Mesodermal cell (in vitro differentiated cells): ENCODE measurements at regions not wholly inside any gene's neighbourhood (a gene's known extent, or its start where the extent isn't known, plus 50 kb on each side); places are given as distances from the start of the nearest gene placed in this dataset.

Experiments used
- H3K27ac ChIP-seq: 2 replicates; pipeline ENCODE4 v1.7.0; 2013; ENCODE audit warnings: mild to moderate bottlenecking, low read depth, low read length, moderate library complexity; ENCODE audit not compliant: severe bottlenecking
- H3K36me3 ChIP-seq: 2 replicates; pipeline ENCODE4 v1.7.1; 2013; ENCODE audit warnings: mild to moderate bottlenecking, low read length, moderate library complexity; ENCODE audit not compliant: control insufficient read depth, insufficient read depth
- H3K4me1 ChIP-seq: one replicate; pipeline ENCODE4 v1.7.1; 2013; ENCODE audit warnings: mild to moderate bottlenecking, low read length; ENCODE audit not compliant: insufficient read depth, control insufficient read depth, poor library complexity, severe bottlenecking
- H3K4me3 ChIP-seq: 2 replicates; pipeline ENCODE4 v1.7.0; 2013; ENCODE audit warnings: low read length, control low read depth, mild to moderate bottlenecking; ENCODE audit not compliant: insufficient read depth, poor library complexity, severe bottlenecking; ENCODE audit errors: extremely low read depth
- H3K9me3 ChIP-seq: 2 replicates; pipeline ENCODE4 v1.7.1; 2013; ENCODE audit warnings: mild to moderate bottlenecking, low read length, moderate library complexity; ENCODE audit not compliant: control insufficient read depth
- WGBS, 2 experiments: methylation state at CpG; one replicate each; pipeline ENCODE4 v1.1.5; 2013; ENCODE audit warnings: missing lambda C conversion rate in 2 of 2; ENCODE audit not compliant: insufficient coverage in 2 of 2; 5-methylcytosine and 5-hydroxymethylcytosine counted together

GRCh38 chr13:78241278-78241919 is 322.8 kb upstream of the EDNRB start:
- Histone ChIP-seq H3K4me3 (no peak overlapping the region), H3K27ac (no peak overlapping the region), H3K36me3 (no peaks in the 10 kb centered on the region), H3K4me1 (peaks cover 5% of the 10 kb centered on the region), H3K9me3 (no peaks in the 10 kb centered on the region)
- WGBS, 2 experiments = 22% methylated on average over 1 of the region's 4 CpGs; no CpG with 5 or more reads in 1 of the 2 experiments

GRCh38 chr13:78239714-78240113 is 321.1 kb upstream of the EDNRB start:
- no peaks in the 10 kb centered on the region for H3K9me3 ChIP-seq
- H3K36me3 ChIP-seq = no peaks in the 10 kb centered on the region
- H3K27ac ChIP-seq = no peak overlapping the region
- peaks cover 5% of the 10 kb centered on the region for H3K4me1 ChIP-seq
- no peak overlapping the region for H3K4me3 ChIP-seq
- 93 to 100% methylated on average over 1 to 2 of the region's 2 CpGs for WGBS, 2 experiments

DNA sequence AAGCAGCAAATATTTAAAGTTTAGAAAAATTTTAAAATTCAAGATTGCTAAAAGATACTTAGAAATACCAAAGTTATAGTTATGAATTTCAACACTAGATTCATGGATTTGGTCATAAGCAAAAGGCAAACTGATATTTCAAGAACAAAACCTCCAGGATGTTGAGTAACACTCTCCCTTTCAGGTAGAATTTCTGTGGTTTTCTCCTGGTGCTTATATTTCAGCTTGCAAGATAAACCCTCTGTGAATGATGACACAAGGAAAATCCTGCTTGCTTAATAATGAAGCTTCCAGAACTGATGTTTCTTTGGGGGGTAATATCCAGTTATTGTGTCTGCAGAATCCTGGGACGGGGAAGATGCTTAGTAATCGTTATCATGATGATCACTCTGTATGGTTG is 320.3 kb upstream of the EDNRB start:
- no peaks in the 10 kb centered on the region for H3K9me3 ChIP-seq
- no peak overlapping the region for H3K27ac ChIP-seq
- peaks cover 5% of the 10 kb centered on the region for H3K4me1 ChIP-seq
- H3K4me3 ChIP-seq = no peak overlapping the region
- 86 to 100% methylated on average over 1 to 2 of the region's 2 CpGs for WGBS, 2 experiments
- no peaks in the 10 kb centered on the region for H3K36me3 ChIP-seq

DNA sequence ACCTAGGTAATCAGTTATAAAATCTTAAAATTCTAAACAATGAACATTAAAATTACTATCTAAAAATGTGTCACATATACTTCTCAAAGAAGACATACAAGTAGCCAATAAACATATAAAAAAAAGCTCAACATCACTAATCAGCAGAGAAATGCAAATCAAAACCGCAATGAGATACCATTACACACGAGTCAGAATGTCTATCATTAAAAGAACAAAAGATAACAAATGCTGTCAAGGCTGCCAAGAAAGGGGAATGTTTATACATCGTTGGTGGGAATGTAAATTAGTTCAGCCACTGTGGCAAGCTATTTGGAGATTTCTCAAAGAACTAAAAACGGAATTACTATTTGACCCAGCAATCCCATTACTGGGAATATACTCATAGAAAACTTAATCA is 310.3 kb upstream of the EDNRB start:
- Histone ChIP-seq H3K9me3 (no peaks in the 10 kb centered on the region), H3K4me1 (no peaks in the 10 kb centered on the region), H3K4me3 (no peak overlapping the region), H3K36me3 (no peaks in the 10 kb centered on the region), H3K27ac (no peak overlapping the region)
- WGBS, 2 experiments = 86% methylated on average over 1 of the region's 4 CpGs; no CpG with 5 or more reads in 1 of the 2 experiments

GRCh38 chr13:78228211-78228610 is 309.6 kb upstream of the EDNRB start:
- H3K4me1 ChIP-seq = no peaks in the 10 kb centered on the region
- no peaks in the 10 kb centered on the region for H3K36me3 ChIP-seq
- no peak overlapping the region for H3K4me3 ChIP-seq
- no peaks in the 10 kb centered on the region for H3K9me3 ChIP-seq
- H3K27ac ChIP-seq = no peak overlapping the region
- 100% methylated on average over 1 of the region's 1 CpG; no CpG with 5 or more reads in 1 of the 2 experiments for WGBS, 2 experiments

- no peak overlapping the region for H3K27ac ChIP-seq
- no peaks in the 10 kb centered on the region for H3K4me1 ChIP-seq
- no peaks in the 10 kb centered on the region for H3K9me3 ChIP-seq
- 88% methylated on average over 2 of the region's 3 CpGs; no CpG with 5 or more reads in 1 of the 2 experiments for WGBS, 2 experiments
- no peaks in the 10 kb centered on the region for H3K36me3 ChIP-seq
- no peak overlapping the region for H3K4me3 ChIP-seq
Measured at GRCh38 chr13:78227709-78228108, 309.1 kb upstream of the EDNRB start.

DNA sequence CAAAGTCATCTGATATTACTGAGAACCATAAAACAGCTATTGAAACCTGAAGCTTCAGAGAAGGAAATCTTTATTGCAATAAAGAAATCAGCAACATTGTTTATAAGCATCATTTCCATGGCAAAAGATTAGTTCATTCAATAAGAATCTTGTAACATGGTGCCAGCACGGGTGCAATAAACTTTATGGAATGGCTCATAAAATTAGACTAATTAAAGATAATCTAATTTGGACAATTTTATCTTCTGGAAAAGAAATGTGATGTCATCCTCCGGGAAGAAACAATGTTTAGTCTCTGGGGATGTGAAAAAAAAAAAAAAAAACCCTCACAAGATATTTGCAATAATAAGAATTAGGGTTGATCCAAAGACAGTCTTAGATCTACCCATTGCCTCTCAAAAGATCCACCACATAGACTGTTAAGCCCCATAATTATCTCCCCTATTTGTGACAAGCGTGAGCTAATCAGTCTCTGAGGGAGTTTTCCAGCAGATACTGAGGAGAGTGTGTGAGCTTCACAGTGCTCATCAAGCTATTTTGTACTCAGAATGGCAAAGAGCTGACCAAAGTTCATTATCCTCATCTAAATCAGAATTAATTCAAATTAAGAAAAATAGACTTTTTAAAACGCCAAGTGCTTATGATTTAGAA is 297.0 kb upstream of the EDNRB start:
- H3K4me1 ChIP-seq = no peaks in the 10 kb centered on the region
- H3K27ac ChIP-seq = no peak overlapping the region
- no peaks in the 10 kb centered on the region for H3K36me3 ChIP-seq
- H3K4me3 ChIP-seq = no peak overlapping the region
- no CpG with 5 or more reads among the region's 4 CpGs for WGBS, 2 experiments
- no peaks in the 10 kb centered on the region for H3K9me3 ChIP-seq

GRCh38 chr13:78201411-78201810 is 282.8 kb upstream of the EDNRB start:
- H3K9me3 ChIP-seq = no peaks in the 10 kb centered on the region
- WGBS, 2 experiments = 100% methylated on average over 1 of the region's 3 CpGs; no CpG with 5 or more reads in 1 of the 2 experiments
- H3K27ac ChIP-seq = no peak overlapping the region
- H3K4me3 ChIP-seq = no peak overlapping the region
- H3K36me3 ChIP-seq = no peaks in the 10 kb centered on the region
- H3K4me1 ChIP-seq = no peaks in the 10 kb centered on the region

GRCh38 chr13:78198821-78199220 is 280.2 kb upstream of the EDNRB start:
- WGBS, 2 experiments = no CpG with 5 or more reads among the region's 3 CpGs
- no peak overlapping the region for H3K27ac ChIP-seq
- H3K4me3 ChIP-seq = no peak overlapping the region
- H3K4me1 ChIP-seq = peaks cover 9% of the 10 kb centered on the region
- H3K36me3 ChIP-seq = no peaks in the 10 kb centered on the region
- H3K9me3 ChIP-seq = no peaks in the 10 kb centered on the region

DNA sequence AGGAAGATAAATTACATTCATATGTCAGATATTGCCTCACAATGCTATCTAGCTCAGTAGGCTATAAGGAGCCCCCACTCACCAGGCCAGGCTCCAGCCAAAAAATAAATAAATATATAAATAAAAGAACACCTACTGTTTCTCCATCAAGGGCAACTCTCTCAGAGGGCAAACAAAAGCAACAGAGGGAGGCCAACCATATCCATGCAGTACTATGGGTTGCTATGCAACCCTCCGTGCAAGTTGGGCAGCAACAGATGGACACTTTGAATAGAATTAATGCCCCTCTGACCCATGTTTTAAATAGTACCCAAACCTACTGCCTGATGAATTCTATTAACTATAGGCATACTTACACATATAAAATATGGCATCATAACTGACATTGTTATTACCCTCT is 279.8 kb upstream of the EDNRB start:
- Histone ChIP-seq H3K4me1 (peaks cover 9% of the 10 kb centered on the region), H3K4me3 (no peak overlapping the region), H3K9me3 (no peaks in the 10 kb centered on the region), H3K27ac (no peak overlapping the region), H3K36me3 (no peaks in the 10 kb centered on the region)
- WGBS, 2 experiments = 86% methylated on average over 1 of the region's 1 CpG; no CpG with 5 or more reads in 1 of the 2 experiments

DNA sequence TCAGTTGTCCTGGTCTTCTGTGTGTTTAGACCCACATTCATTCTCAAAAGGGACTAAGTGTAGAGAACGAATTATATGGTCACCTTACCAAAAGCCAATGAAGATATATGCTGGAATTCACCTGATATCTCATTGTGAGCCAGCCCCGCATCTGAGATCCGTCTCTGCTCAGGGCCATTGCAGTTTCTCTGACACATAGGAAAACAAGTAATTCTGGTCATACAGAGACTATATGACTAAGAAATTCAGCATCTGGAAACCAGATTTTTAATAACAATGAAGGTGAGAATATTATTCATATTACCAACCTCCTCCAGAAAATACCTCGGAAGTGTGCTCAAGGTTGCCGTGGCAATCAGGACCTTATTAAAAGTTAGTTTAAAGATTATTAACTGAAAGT is 278.6 kb upstream of the EDNRB start:
- no peak overlapping the region for H3K27ac ChIP-seq
- H3K36me3 ChIP-seq = no peaks in the 10 kb centered on the region
- peaks cover 9% of the 10 kb centered on the region for H3K4me1 ChIP-seq
- no peak overlapping the region for H3K4me3 ChIP-seq
- H3K9me3 ChIP-seq = no peaks in the 10 kb centered on the region
- WGBS, 2 experiments = 100% methylated on average over 2 of the region's 5 CpGs; no CpG with 5 or more reads in 1 of the 2 experiments
